ENCODE measurements at regions not wholly inside any gene's neighbourhood (a gene's known extent, or its start where the extent isn't known, plus 50 kb on each side); places are given as distances from the start of the nearest gene placed in this dataset.

- TF ChIP-seq POLR2AphosphoS5 (IDR thresholded peaks at IDR 0.05; ENCODE audit: low read depth, low read length) = no peak
- TF ChIP-seq REST (IDR thresholded peaks at IDR 0.05; ENCODE audit: low read depth, low read length) = no peak
- TF ChIP-seq CTCF (IDR thresholded peaks at IDR 0.05) = no peak
- TF ChIP-seq EZH2phosphoT487 (IDR thresholded peaks at IDR 0.05; ENCODE audit: borderline replicate concordance, low read depth) = no peak
- no peak for TF ChIP-seq MAX (IDR thresholded peaks at IDR 0.05; ENCODE audit: low read depth)
- TF ChIP-seq MEF2A (IDR thresholded peaks at IDR 0.05; ENCODE audit: borderline replicate concordance, low read depth) = no peak
- no peak for TF ChIP-seq YY1 (IDR thresholded peaks at IDR 0.05; ENCODE audit: low read depth)
- TF ChIP-seq CHD2 (IDR thresholded peaks at IDR 0.05; ENCODE audit: low read length, partially characterized antibody) = no peak
- TF ChIP-seq GABPA (IDR thresholded peaks at IDR 0.05; ENCODE audit: low read depth) = no peak
- no peak for TF ChIP-seq SIN3A (IDR thresholded peaks at IDR 0.05; ENCODE audit: borderline replicate concordance, low read depth, low read length)
- no peak for TF ChIP-seq GATA2 (CRISPR knock-in tag; IDR thresholded peaks at IDR 0.05)
- TF ChIP-seq JUND (IDR thresholded peaks at IDR 0.05) = no peak
- TF ChIP-seq ELF1 (IDR thresholded peaks at IDR 0.05) = no peak
Observed at GRCh38 chr11:91825777-91826176, 398.8 kb upstream of the FAT3 start.

All from SK-N-SH (cell line).